VCaP (cell line): ENCODE measurements at regions not wholly inside any gene's neighbourhood (a gene's known extent, or its start where the extent isn't known, plus 50 kb on each side); places are given as distances from the start of the nearest gene placed in this dataset.

Experiments
- H3K27ac ChIP-seq: fragments of 450-650 bp; 2 replicates; pipeline ENCODE4 v1.5.1; 2017
- CTCF ChIP-seq: fragments of 450-650 bp; conservative IDR thresholded peaks from 2 replicates; pipeline ENCODE4 v1.5.1; 2017; ENCODE audit warnings: mild to moderate bottlenecking, moderate library complexity

GRCh38 chr5:17918373-17919104 is 284.3 kb downstream of the TAF11L14 start:
- TF ChIP-seq CTCF = no peak
- no peak overlapping the region for H3K27ac ChIP-seq

GRCh38 chr5:17925276-17925675 is 291.0 kb downstream of the TAF11L14 start:
- TF ChIP-seq CTCF = no peak
- no peak overlapping the region for H3K27ac ChIP-seq

- no peak for TF ChIP-seq CTCF
- no peak overlapping the region for H3K27ac ChIP-seq
These were observed 294.3 kb downstream of the TAF11L14 start for GRCh38 chr5:17928581-17928981.

GRCh38 chr5:17929171-17929570 is 294.9 kb downstream of the TAF11L14 start:
- TF ChIP-seq CTCF = no peak
- no peak overlapping the region for H3K27ac ChIP-seq

GRCh38 chr5:17930346-17930745 is 296.1 kb downstream of the TAF11L14 start:
- TF ChIP-seq CTCF = no peak
- H3K27ac ChIP-seq = no peak overlapping the region

GRCh38 chr5:17944046-17944445 is 309.8 kb downstream of the TAF11L14 start:
- TF ChIP-seq CTCF = no peak
- H3K27ac ChIP-seq = no peak overlapping the region

- no peak overlapping the region for H3K27ac ChIP-seq
- TF ChIP-seq CTCF = no peak
These were observed 312.8 kb downstream of the TAF11L14 start for GRCh38 chr5:17947029-17947428.
